C4-2B (cell line): ENCODE measurements at regions not wholly inside any gene's neighbourhood (a gene's known extent, or its start where the extent isn't known, plus 50 kb on each side); places are given as distances from the start of the nearest gene placed in this dataset.

ENCODE experiments used
- CTCF ChIP-seq: fragments of 450-650 bp; conservative IDR thresholded peaks from 2 replicates; pipeline ENCODE4 v1.5.1; 2017; ENCODE audit warnings: mild to moderate bottlenecking
- ZFX ChIP-seq: fragments of 450-650 bp; IDR thresholded peaks from 2 replicates; pipeline ENCODE4 v1.6.1; 2017

DNA sequence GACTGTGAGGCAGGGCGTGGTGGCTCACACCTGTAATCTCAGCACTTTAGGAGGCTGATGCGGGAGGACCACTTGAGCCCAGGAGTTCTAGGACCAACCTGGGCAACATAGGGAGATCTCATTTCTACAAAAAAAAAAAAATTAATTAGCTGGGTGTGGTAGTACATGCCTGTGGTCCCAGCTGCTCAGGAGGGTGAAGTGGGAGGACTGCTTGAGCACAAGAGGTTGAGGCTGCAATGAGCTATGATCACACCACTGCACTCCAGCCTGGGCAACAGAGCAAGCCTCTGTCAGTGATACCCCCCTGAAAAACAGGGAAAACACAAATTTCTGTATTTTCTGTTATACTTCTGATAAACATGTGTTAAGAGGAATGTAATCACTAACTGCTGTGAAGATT is 57.8 kb upstream of the ARHGAP32 start:
- TF ChIP-seq CTCF (no peak), ZFX (no peak)
